SK-N-SH (cell line): ENCODE measurements at regions not wholly inside any gene's neighbourhood (a gene's known extent, or its start where the extent isn't known, plus 50 kb on each side); places are given as distances from the start of the nearest gene placed in this dataset.

ENCODE experiments used
- CTCF ChIA-PET: fragments of 300-600, 350-600 bp; formaldehyde crosslinking; extraction: SDS; loops from one replicate; lab custom pipeline; 2021; lab: Yijun Ruan, JAX
- POLR2A ChIA-PET: fragments of 350-600 bp; sonication (Branson Sonifier 250); formaldehyde crosslinking; extraction: SDS; loops from one replicate; lab custom pipeline; 2020; ENCODE audit warnings: antibody characterized with exemption, inconsistent platforms; lab: Yijun Ruan, JAX
- DNase-seq: peaks from one replicate; pipeline ENCODE4 v3.0.0; 2012
- H2AFZ ChIP-seq: fragments of 200-600 bp; sonication (generic); 2 replicates; pipeline ENCODE4 v1.8.1; 2016; ENCODE audit warnings: antibody characterized with exemption, mild to moderate bottlenecking, low read depth
- H3F3A ChIP-seq: fragments of 200-600 bp; sonication (generic); replicated peaks from 2 replicates; pipeline ENCODE3; 2016; ENCODE audit warnings: antibody characterized with exemption, mild to moderate bottlenecking; ENCODE audit not compliant: insufficient read depth
- H3K27ac ChIP-seq, 2 experiments: fragments of 200-500 bp in 1 of 2; fragments of 200-600 bp in 1 of 2; sonication (Bioruptor generic) in 1 of 2; sonication (generic), shearing (Covaris generic) in 1 of 2; 2 replicates each; pipeline versions ENCODE4 v1.5.1 to v1.6.1; 2014 to 2016; ENCODE audit warnings: low read depth in 2 of 2, inconsistent platforms in 1 of 2, low read length in 1 of 2, mild to moderate bottlenecking in 1 of 2, mixed read lengths in 1 of 2
- H3K27me3 ChIP-seq: fragments of 200-600 bp; sonication (generic), shearing (Covaris generic); 2 replicates; pipeline ENCODE4 v1.6.1; 2016; ENCODE audit warnings: mixed run types; ENCODE audit not compliant: insufficient read depth
- H3K36me3 ChIP-seq, 2 experiments: fragments of 200-500 bp in 1 of 2; fragments of 200-600 bp in 1 of 2; sonication (Bioruptor generic) in 1 of 2; sonication (generic) in 1 of 2; replicated peaks in 1 of 2; 2 replicates each; pipeline versions ENCODE3 to v1.5.1; 2014 to 2016; ENCODE audit warnings: low read length in 1 of 2, mild to moderate bottlenecking in 1 of 2; ENCODE audit not compliant: insufficient read depth in 2 of 2, control insufficient read depth in 1 of 2
- H3K4me1 ChIP-seq, 2 experiments: fragments of 200-500 bp in 1 of 2; fragments of 200-600 bp in 1 of 2; sonication (Bioruptor generic) in 1 of 2; sonication (generic), shearing (Covaris generic) in 1 of 2; 2 replicates each; pipeline versions ENCODE4 v1.5.1 to v1.6.1; 2014 to 2016; ENCODE audit warnings: low read depth in 1 of 2, low read length in 1 of 2, mixed run types in 1 of 2; ENCODE audit not compliant: insufficient read depth in 2 of 2, control insufficient read depth in 1 of 2
- H3K4me2 ChIP-seq: fragments of 200-600 bp; sonication (generic), shearing (Covaris generic); 2 replicates; pipeline ENCODE4 v1.6.1; 2017; ENCODE audit warnings: mixed run types
- H3K4me3 ChIP-seq, 2 experiments: fragments of 200-500 bp in 1 of 2; fragments of 200-600 bp in 1 of 2; sonication (Bioruptor generic) in 1 of 2; sonication (generic), shearing (Covaris generic) in 1 of 2; 2 replicates each; pipeline versions ENCODE4 v1.5.1 to v1.8.1; 2014 to 2016; ENCODE audit warnings: low read depth in 2 of 2, inconsistent platforms in 1 of 2, low read length in 1 of 2, mild to moderate bottlenecking in 1 of 2, mixed read lengths in 1 of 2, moderate library complexity in 1 of 2
- H3K79me2 ChIP-seq: fragments of 200-600 bp; sonication (generic); 2 replicates; pipeline ENCODE4 v1.8.1; 2017; ENCODE audit warnings: mild to moderate bottlenecking; ENCODE audit not compliant: insufficient read depth
- H3K9ac ChIP-seq: fragments of 200-600 bp; sonication (generic); 2 replicates; pipeline ENCODE4 v1.6.1; 2017; ENCODE audit warnings: mixed run types
- H3K9me2 ChIP-seq: fragments of 200-600 bp; sonication (generic); 2 replicates; pipeline ENCODE4 v1.6.1; 2017; ENCODE audit warnings: mixed run types
- H3K9me3 ChIP-seq: fragments of 200-600 bp; sonication (generic); 2 replicates; pipeline ENCODE4 v1.6.1; 2017; ENCODE audit warnings: mixed run types, mild to moderate bottlenecking, moderate library complexity
- H4K20me1 ChIP-seq: fragments of 200-600 bp; sonication (generic); 2 replicates; pipeline ENCODE4 v1.6.1; 2017; ENCODE audit warnings: mild to moderate bottlenecking, mixed run types; ENCODE audit not compliant: insufficient read depth
- CTCF ChIP-seq: fragments of 200-600 bp; sonication (generic); IDR thresholded peaks from 2 replicates; pipeline ENCODE4 v1.6.1; 2017; ENCODE audit warnings: antibody characterized with exemption, mild to moderate bottlenecking, moderate library complexity
- EP300 ChIP-seq, 2 experiments: IDR thresholded peaks; 2 replicates each; pipeline versions ENCODE4 v1.4.0 to v1.6.1; 2012; ENCODE audit warnings: borderline replicate concordance in 1 of 2, low read depth in 1 of 2, low read length in 1 of 2
- GATA2 ChIP-seq: sonication (generic); formaldehyde crosslinking; IDR thresholded peaks from 2 replicates; pipeline ENCODE4 v1.5.0; 2020; ENCODE audit warnings: mild to moderate bottlenecking, missing genetic modification reagents
- MEF2A ChIP-seq: IDR thresholded peaks from 2 replicates; pipeline ENCODE4 v1.4.0; 2012; ENCODE audit warnings: low read depth, borderline replicate concordance
- POLR2AphosphoS5 ChIP-seq: IDR thresholded peaks from 2 replicates; pipeline ENCODE4 v1.6.1; 2012; ENCODE audit warnings: low read depth, low read length
- RCOR1 ChIP-seq: fragments of 150-350 bp; IDR thresholded peaks from 2 replicates; pipeline ENCODE4 v1.6.1; 2017; ENCODE audit warnings: antibody characterized with exemption, low read length
- RFX5 ChIP-seq: IDR thresholded peaks from 2 replicates; pipeline ENCODE4 v1.6.1; 2012; ENCODE audit warnings: mild to moderate bottlenecking, improper control_type of control experiment, low read length
- TAF1 ChIP-seq: IDR thresholded peaks from 2 replicates; pipeline ENCODE4 v1.6.1; 2012; ENCODE audit warnings: low read depth, mild to moderate bottlenecking, low read length, moderate library complexity, borderline replicate concordance
- TEAD4 ChIP-seq: IDR thresholded peaks from 2 replicates; pipeline ENCODE4 v1.4.0; 2012; ENCODE audit warnings: mild to moderate bottlenecking, borderline replicate concordance; ENCODE audit not compliant: insufficient read depth
- USF1 ChIP-seq: IDR thresholded peaks from 2 replicates; pipeline ENCODE4 v1.4.0; 2012; ENCODE audit warnings: low read depth, borderline replicate concordance
- USF2 ChIP-seq: fragments of 150-350 bp; IDR thresholded peaks from 2 replicates; pipeline ENCODE4 v1.6.1; 2017; ENCODE audit warnings: antibody characterized with exemption, low read length, low read depth, borderline replicate concordance
- WGBS: methylation state at CpG from one replicate; pipeline ENCODE4 v1.1.6; 2017; ENCODE audit warnings: low lambda C conversion rate; 5-methylcytosine and 5-hydroxymethylcytosine counted together

- ChIA-PET CTCF (interaction anchor here (0.6 to 4.5 kb wide), 17 partner anchors 8 to 835 kb away, joined by 3 to 31 read pairs (median 5); no protein-coding TSS in a partner anchor), POLR2A (interaction anchor here (0.6 kb wide), 1 partner anchor 265 kb away, joined by 3 read pairs; no protein-coding TSS in a partner anchor)
- no peaks in the 10 kb centered on the region for H3K79me2 ChIP-seq
- WGBS: 0% methylated on average over 2 of the region's 2 CpGs
- H3K9me2 ChIP-seq: no peaks in the 10 kb centered on the region
- TF ChIP-seq EP300 (IDR thresholded peaks at IDR 0.05; ENCODE audit: borderline replicate concordance in 1 of 2, low read depth in 1 of 2, low read length in 1 of 2) (no peak), POLR2AphosphoS5 (no peak), GATA2 (CRISPR knock-in tag) (no peak), RFX5 (no peak), TEAD4 (no peak), RCOR1 (no peak), CTCF (no peak), MEF2A (no peak), USF1 (no peak), USF2 (no peak), TAF1 (no peak)
- H2AFZ ChIP-seq: no peak overlapping the region
- no peaks in the 10 kb centered on the region for H3K27me3 ChIP-seq
- no peak overlapping the region for H3K9ac ChIP-seq
- no peaks in the 10 kb centered on the region for H3K36me3 ChIP-seq
- DNase-seq: no peak
- H3K4me3 ChIP-seq: no peak overlapping the region
- no peak overlapping the region for H3K4me2 ChIP-seq
- no peaks in the 10 kb centered on the region for H3F3A ChIP-seq
- H3K4me1 ChIP-seq: no peaks in the 10 kb centered on the region
- no peaks in the 10 kb centered on the region for H4K20me1 ChIP-seq
- H3K27ac ChIP-seq: no peak overlapping the region
- H3K9me3 ChIP-seq: no peaks in the 10 kb centered on the region
Measured at GRCh38 chr1:36652011-36652410, 169.3 kb upstream of the CSF3R start.

GRCh38 chr1:36651176-36651910 is 168.6 kb upstream of the CSF3R start:
- no peak for DNase-seq
- Histone ChIP-seq H3K9ac (no peak overlapping the region), H4K20me1 (no peaks in the 10 kb centered on the region), H3K4me1 (no peaks in the 10 kb centered on the region), H3K4me2 (no peak overlapping the region), H3K36me3 (no peaks in the 10 kb centered on the region), H3K79me2 (no peaks in the 10 kb centered on the region)
- CTCF ChIA-PET: interaction anchor here (0.6 to 4.5 kb wide), 22 partner anchors 9 to 836 kb away, joined by 3 to 31 read pairs (median 4); no protein-coding TSS in a partner anchor
- TF ChIP-seq TAF1: no peak
- TF ChIP-seq, all 33 proteins: peak for 0
- Histone ChIP-seq H3K9me2 (no peaks in the 10 kb centered on the region), H3K27ac (no peak overlapping the region), H3K4me3 (no peak overlapping the region), H3F3A (no peaks in the 10 kb centered on the region), H2AFZ (no peak overlapping the region), H3K9me3 (no peaks in the 10 kb centered on the region), H3K27me3 (no peaks in the 10 kb centered on the region)
- 30% methylated on average over 3 of the region's 3 CpGs for WGBS
- POLR2A ChIA-PET: interaction anchor here (0.6 kb wide), 1 partner anchor 264 kb away, joined by 3 read pairs; no protein-coding TSS in a partner anchor
